NCI-H510A treated with DMSO at 0.1 percent for 48 hours (cell line): ENCODE measurements at regions not wholly inside any gene's neighbourhood (a gene's known extent, or its start where the extent isn't known, plus 50 kb on each side); places are given as distances from the start of the nearest gene placed in this dataset.

ENCODE experiments used
- DNase-seq: peaks from one replicate; lab custom pipeline; 2025; lab: John Stamatoyannopoulos, UW

DNA sequence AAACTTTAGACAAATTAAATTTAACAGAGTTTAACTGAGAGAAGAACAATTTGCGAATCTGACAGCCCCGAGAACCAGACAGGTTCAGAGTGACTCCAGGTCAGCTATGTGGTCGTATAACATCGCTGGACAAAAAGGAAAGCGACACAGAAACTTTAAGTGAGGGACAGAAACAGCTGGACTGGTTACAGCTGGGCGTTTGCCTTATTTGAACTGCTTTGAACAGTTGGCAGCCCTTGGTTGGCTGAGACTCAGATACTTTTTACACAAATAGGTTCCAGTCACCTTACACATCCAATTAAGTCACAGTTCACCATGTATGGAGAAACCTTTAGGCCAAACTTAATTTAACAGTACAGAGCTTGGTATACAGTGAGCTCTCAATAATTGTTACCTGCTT is 436.9 kb downstream of the GUCY1A2 start:
- DNase-seq, result no peak

DNA sequence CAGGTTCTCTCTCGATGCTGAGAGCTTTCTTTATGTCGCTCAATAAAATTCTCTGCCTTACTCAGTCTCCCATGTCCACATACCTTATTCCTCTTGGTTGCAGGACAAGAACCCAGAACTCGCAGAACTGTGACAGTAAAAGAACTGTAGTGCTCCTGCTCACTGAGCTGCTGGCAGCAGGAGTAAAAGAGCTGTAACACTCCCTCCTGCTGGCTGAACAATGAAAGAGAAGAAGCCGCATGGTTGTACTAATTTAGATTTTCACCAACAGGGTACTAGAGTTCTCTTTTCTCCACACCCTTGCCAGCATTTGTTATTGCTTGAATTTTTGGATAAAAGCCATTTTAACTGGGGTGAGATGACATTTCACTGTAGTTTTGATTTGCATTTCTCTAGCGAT is 433.2 kb downstream of the GUCY1A2 start:
- no peak for DNase-seq

DNA sequence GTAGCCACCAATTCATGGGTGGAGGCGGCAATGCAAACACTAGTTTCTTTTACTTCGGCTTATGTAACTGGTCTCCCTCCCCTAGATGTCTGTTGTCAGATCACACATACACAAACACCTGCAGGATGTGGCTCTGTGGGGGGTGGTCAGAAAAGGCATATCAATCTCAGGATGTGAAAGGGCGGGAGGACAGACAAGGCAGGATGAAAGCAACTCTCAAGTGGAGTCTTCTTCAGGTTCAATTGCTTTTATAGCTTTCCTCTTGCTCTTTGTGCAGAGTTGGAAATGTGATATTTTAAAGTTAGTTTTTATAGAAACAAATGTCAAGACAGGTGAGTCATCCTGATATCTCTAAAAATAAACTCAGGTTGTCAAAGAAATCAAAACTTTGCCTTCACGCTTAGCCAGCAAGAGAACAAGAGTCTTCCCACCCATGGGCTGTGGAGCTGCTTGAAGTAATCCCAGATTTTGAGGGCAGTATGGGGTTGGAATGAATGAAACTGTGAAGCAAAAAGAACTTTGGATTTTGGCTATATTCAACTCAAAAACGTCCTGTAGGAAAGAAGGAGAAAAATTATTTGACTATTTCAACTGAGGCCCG is 423.4 kb downstream of the GUCY1A2 start:
- DNase-seq, result peak; percentile 91

DNA sequence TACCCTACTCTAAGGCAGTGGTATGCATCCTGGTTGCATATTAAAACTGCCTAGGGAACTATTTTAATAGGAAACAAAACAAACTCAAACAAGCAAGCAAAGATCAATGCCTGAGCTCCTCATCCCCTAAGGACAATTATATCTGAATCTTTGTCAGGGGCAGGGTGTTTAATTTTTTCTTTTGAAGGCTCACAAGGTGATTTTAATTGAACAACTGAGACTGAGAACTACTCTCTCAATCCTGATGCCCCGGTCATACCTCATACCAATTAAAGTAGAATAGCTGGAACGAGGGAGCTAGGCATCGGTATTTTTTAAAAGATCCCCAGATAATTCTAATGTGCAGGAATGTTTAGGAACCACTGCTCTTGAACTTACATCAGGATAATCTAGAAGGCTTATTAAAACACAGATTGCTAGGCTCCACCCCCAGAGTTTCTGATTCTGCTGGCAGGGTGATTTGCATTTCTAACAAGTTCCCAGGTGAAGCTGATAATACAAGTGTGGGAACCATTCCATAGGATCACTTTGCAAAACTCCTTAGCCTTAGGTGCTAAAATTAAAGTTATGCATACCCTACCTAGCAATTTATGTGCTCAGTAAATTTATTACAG is 416.5 kb downstream of the GUCY1A2 start:
- no peak for DNase-seq

DNA sequence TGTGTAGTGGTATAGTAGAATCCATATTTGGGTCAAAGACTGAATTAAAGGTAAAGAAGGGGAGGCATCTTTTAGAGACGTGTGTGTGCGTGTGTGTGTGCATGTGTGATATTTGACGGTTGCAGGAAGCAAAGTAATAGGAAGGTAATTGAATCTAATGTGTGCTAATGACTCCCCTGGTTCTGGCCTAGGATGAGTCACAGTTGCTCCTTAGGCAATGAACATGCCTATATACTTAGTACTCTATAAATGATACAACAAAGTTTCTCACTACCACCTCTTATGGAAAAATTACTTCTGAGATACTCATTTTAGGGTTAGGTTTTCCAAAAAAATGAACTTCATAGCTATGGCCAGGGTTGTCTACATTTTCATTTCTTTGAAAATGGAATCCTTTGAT is 409.6 kb downstream of the GUCY1A2 start:
- DNase-seq, result no peak

DNA sequence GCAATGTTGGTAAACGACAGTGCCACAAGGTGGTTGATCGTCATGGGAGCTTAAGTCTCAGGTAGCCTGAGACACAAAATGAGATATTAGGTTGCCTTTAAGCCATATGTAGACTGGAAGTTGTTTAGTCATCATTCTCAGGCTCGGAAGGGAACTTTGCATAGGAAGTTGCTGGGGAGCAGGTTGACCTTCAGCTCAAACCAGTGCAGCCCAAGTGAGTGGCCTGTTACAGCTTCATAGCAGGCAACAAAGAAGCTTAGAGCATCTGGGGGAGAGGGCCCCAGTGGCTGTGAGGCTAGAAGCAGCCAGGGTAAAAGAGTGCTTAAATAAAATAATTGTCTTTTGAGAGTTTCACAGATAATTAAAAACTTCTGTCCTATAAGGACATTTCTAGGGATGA is 404.0 kb downstream of the GUCY1A2 start:
- no peak for DNase-seq

DNA sequence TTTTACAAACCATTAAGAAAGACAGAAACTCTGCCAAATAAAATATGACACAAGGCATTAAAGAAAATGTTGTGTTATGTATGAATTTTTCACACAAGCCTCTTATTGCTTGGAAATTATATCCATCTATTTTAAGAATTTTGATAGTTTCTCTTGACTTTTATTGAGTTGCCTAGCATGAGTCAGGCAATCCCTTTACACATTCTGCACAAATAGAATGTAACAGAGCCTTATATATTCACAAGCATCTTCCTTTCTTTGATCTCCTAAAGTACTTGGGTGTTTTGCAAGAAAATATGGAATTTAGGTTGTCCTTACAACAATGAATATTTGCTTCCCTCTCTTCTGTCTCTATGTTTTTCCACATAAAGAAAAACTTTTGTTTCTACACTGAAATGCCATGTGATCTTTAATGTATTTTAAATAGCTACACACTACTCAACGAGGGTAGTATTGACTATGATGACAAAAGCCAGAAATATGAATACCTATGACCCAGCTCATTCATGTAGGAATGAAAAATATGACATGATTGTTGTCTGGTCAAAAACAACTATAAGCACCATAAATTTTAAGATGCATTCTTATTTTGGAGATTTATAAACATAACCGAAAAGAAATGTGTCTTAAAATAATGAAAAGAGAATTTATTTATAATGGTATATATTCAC is 398.8 kb downstream of the GUCY1A2 start:
- DNase-seq, result no peak

DNA sequence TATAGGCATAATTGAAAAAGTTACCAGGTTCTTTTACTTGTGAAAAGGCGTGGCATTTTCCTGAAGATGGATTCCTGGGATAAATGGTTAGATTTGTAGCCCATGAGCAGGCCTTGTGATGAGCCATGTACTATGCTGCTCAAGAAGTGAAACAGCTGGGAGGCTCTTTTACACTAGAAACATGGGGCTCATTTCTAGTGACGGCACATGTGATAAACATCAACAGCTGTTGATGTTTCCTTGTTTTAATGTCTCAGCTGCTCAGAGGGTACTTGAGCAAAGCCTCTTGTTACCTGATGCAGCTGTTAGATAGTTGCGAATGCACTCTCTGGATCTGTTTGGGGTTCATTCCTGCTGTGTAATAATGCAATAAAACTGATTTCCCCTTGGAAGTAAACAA is 396.8 kb downstream of the GUCY1A2 start:
- peak; percentile 60 for DNase-seq
